ENCODE measurements at regions not wholly inside any gene's neighbourhood (a gene's known extent, or its start where the extent isn't known, plus 50 kb on each side); places are given as distances from the start of the nearest gene placed in this dataset.
A peak's percentile ranks its signal among the peaks of the same experiment; 100 is the strongest.

- no peak for DNase-seq
Measured at GRCh38 chr5:88540471-88541115, 271.9 kb upstream of the TMEM161B start.

DNA sequence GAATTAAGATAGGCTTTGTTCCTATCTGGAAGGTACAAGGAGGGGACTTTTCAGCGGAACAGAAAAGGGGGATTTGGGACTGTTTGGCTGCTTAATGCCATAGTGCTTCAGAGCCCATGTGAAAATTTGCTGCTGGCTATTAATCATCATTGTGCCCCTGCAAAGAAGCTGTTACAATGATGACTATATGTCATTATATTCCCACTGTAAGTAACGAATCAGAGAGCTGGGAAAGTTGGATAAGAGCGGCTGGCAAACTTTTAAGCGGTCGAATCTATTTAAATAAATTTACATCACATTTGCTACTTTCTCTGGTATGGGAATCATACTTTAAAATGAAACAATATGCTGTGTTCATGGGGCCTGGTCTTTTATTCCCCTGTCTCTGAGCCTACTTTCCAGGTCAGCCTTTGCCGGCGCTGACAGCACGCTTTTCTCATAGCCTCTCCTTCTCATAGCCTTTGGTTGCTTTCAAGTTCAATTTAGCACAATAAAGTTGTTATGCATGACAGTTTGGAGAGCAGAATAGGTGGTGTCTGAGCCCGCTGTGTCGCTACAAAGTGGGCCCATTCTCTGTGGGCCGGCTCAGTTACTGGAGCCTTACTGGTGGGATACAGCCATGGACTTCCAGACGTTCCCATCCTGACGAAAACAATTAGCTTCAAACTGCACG, 271.2 kb upstream of the TMEM161B start:
- DNase-seq = no peak

GRCh38 chr5:88539026-88539425, 270.4 kb upstream of the TMEM161B start:
- DNase-seq = no peak

DNA sequence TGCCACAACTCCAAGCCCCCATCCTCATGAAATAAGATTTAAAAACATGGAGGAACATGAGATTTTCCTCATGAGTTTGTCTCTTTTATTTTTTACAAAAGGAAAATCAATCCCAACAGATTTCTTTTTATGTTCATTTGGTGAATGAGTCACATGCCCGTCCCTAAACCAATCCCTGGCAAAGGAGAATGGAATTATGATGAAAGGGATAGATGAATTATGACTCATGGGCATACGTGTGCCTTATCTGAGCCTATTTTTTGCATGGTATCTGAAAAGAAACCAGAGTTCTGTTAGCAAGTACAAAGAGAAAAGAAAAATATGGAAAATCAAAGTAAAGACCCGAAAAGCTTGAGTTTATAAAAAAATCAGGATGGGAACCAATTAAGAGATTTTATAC, 267.5 kb upstream of the TMEM161B start:
- DNase-seq = no peak

- DNase-seq = no peak
Measured at GRCh38 chr5:88524941-88525340, 256.3 kb upstream of the TMEM161B start.

DNA sequence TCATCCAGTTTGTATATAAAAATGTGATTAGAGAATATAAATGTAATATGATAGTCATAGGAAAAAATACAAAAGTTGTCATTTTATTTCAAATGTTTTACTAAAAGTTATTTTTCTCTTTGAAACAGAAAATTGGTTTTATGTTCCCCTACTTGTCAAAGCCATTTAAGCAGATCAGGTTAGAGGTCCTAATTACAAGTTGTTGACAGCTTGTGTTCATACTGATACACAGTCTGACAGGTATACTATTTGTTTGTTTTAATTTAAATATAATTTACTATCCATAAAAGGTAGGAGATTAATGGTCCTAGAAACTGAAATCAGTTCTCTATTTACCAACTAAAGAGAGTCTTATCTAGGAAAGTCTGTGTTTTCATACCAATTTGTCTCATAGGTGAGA, 250.4 kb upstream of the TMEM161B start:
- no peak for DNase-seq

GRCh38 chr5:88518131-88519016, 249.7 kb upstream of the TMEM161B start:
- peak; percentile 20 for DNase-seq

GRCh38 chr5:88515881-88516819, 247.5 kb upstream of the TMEM161B start:
- no peak for DNase-seq

GRCh38 chr5:88515068-88515467, 246.4 kb upstream of the TMEM161B start:
- DNase-seq = no peak

GRCh38 chr5:88509403-88509802, 240.8 kb upstream of the TMEM161B start:
- DNase-seq = no peak

GRCh38 chr5:88507261-88507660, 238.6 kb upstream of the TMEM161B start:
- DNase-seq = no peak

DNA sequence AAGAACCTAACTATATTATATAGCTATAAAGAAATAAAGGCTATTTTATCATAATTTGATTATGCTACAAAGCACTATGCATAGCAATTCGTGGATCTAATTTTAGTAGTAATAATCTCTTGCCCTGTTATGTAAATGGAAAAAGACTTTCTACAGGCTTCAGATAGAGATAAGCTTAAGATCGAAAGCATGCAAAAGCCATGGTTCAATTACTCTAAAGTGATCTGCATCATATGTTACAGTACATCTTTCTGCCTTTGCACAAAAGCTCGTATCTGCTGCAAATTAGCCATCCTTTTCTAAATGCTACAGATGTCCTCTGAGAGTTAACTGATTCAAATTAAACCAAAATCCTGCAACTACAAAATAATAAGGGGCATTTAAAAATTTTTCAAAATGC, 234.8 kb upstream of the TMEM161B start:
- DNase-seq = no peak

DNA sequence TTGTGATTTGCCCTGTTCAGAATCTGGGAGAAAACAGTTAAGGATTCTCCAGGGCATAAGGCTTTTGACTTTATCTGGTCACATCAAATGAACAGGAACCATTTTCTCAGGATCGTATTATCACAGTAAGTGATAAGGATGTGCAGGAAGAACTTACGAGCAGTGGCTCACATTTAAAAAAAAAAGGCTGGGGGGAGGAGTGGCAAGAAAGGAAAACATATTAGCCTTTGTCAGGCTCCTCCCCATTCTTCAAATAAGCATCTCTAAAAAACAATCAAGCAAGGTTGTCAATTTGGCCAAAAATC, 234.3 kb upstream of the TMEM161B start:
- DNase-seq = no peak

- no peak for DNase-seq
Measured at GRCh38 chr5:88502179-88503040, 233.8 kb upstream of the TMEM161B start.

GRCh38 chr5:88495810-88496209, 227.2 kb upstream of the TMEM161B start:
- DNase-seq = no peak

DNA sequence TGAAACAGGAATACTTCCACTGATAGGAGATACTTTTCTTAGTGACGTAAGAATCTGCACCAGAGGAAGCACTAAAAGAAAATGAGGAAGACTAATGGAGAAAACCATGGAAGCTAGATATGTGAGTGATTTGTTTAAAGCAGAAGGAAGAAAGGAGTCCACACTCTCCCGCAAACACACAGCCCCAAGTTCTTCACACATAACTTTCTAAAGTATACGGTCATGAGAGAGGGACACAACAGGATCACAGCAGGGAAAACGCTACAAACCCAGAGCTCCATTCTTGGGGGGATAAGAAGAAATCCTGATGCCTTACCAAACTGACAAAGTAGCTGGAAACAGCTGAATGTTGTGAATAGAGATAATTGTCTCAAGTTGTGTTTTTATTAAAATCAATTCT, 222.2 kb upstream of the TMEM161B start:
- no peak for DNase-seq

GRCh38 chr5:88489364-88489763, 220.7 kb upstream of the TMEM161B start:
- no peak for DNase-seq

DNA sequence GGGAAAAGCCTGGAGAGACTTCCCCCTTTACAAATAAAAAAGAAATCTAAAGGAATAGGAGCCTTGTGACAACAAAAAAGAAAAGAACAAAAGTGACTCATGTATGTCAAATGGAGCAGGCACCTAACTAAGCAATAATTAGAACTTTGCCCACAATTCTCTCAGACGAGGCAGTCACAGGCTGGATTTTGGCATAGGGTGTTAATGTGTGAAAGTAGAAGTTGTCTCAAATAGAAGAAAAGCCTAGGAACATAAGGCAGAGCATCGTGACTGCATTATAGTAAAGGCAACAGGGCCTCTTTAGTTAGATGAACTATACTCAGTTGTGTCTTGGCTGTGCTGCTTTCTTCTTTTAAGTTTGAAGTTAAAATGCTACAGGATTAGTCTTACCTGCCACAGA, 219.9 kb upstream of the TMEM161B start:
- no peak for DNase-seq

GRCh38 chr5:88488130-88488529, 219.5 kb upstream of the TMEM161B start:
- no peak for DNase-seq

GRCh38 chr5:88487066-88487465, 218.4 kb upstream of the TMEM161B start:
- no peak for DNase-seq

DNA sequence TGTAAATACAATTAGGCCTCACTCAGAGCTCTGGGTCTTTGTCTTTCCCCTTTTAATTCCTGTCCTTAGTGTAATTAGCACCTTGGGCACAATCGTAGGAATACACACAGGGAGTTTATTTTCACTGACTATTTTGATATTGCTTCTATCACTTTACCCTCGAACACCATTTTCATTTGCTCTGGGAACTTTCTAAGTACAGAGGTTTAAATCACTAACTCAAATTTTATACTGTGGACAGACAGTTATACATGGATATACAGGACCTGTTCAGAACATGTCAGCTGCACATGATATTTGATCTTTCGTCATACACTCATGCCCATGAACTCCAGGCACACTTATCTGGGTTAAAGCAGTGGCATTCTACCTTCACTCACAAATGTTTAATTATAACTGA, 217.8 kb upstream of the TMEM161B start:
- no peak for DNase-seq

DNA sequence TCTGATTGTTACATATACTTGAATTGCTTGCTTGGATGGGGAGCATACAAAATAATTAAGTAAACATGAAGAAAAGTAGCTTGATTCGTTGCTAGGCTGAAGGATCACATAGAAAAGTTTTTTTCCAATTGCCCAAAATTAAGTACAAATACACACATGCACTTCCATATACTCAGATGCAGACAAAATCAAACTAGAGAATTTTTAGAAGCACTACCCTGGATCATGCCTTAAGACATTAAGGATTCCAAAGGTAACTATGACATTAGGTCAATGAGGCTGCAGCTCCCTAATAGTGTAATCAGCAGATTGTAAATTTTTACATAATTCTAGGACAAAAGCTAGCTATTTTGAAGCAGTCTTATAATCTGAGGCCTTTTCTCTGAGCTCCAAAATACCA, 216.9 kb upstream of the TMEM161B start:
- DNase-seq = no peak
